T-helper 17 cell (primary cell): ENCODE measurements at regions not wholly inside any gene's neighbourhood (a gene's known extent, or its start where the extent isn't known, plus 50 kb on each side); places are given as distances from the start of the nearest gene placed in this dataset.
A peak's percentile ranks its signal among the peaks of the same experiment; 100 is the strongest.

Experiments used
- ATAC-seq: fragments of 150-1000 bp; cut with Tn5 transposase; 2 replicates; pipeline ENCODE4 v1.10.0; 2021; ENCODE audit warnings: mild to moderate bottlenecking, moderate library complexity
- DNase-seq, 3 donors: peaks; one replicate each; pipeline versions ENCODE4 v3.0.0 to v3.0.0-alpha.2; 2020 to 2021
- H3K9me3 ChIP-seq: one replicate; pipeline ENCODE4 v1.7.0; 2013; ENCODE audit warnings: low read length, mild to moderate bottlenecking; ENCODE audit not compliant: control insufficient read depth, poor library complexity, severe bottlenecking
- H3K27ac Mint-ChIP-seq: one replicate; pipeline ENCODE4 v1.8.0; 2022; ENCODE audit warnings: mild to moderate bottlenecking, moderate library complexity, mixed read lengths
- H3K27me3 Mint-ChIP-seq: one replicate; pipeline ENCODE4 v1.8.0; 2022; ENCODE audit warnings: mixed read lengths
- H3K36me3 Mint-ChIP-seq: one replicate; pipeline ENCODE4 v1.8.0; 2022; ENCODE audit warnings: low read depth, mixed read lengths
- H3K4me1 Mint-ChIP-seq: one replicate; pipeline ENCODE4 v1.8.0; 2022; ENCODE audit warnings: mild to moderate bottlenecking, mixed read lengths
- H3K4me3 Mint-ChIP-seq: one replicate; pipeline ENCODE4 v1.8.0; 2022; ENCODE audit warnings: mild to moderate bottlenecking, moderate library complexity, mixed read lengths

DNA sequence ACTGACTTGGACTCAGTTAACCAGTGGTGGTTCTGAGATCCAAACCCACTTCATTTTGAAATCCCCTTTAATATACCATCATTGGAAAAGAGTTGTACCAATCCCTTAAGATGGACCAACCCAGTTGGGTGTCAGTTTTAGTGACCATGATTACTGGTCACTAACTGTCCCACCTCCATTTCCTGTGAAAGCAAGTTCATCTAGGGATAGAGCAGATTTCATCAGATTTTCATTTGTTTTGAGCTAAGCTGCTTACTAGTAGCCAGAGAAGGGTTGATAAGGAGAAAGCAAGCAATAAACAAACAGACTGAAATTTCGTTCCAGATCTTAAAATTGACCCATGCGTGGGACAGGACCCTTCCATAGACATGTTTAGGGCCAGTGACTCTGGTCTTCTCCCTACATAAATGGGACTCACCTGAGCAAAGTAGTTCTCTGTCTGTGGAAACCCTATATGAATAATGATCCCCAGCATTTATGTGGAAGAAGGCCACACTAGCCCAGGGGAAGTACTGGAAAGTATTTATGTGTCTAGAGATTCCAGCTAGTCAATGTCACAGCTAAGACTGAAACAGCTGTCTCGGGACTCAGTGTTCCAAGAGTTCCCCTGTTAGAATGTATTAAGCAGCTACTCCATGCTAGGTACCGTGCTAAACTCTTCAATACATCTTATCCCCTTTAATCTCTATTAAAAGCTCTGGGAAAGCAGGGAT lies 196.0 kb upstream of the BCL6 start:
- no peaks in the 10 kb centered on the region for H3K9me3 ChIP-seq
- Mint-ChIP-seq H3K36me3 (no peaks in the 10 kb centered on the region), H3K4me1 (peaks cover 11% of the 10 kb centered on the region), H3K4me3 (no peak overlapping the region), H3K27me3 (no peaks in the 10 kb centered on the region), H3K27ac (no peak overlapping the region)
- ATAC-seq (no peak), DNase-seq (no peak)

DNA sequence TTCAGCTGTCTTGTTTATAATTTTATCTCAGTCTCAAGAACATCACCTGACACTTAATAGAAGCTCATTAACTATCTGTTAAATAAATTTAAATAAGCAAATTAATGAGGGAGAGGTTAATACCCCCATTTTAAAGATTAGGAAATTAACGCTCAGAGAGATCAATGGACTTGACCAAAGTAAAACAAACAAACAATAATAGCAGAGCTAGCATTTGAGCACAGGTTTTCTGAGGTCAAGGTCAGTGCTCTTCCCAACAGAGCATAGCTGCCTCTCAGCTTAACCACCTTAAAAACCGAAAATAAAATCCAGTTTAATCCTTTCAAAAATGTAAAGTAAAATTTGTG lies 196.6 kb upstream of the BCL6 start:
- Mint-ChIP-seq H3K4me3 (no peak overlapping the region), H3K27me3 (no peaks in the 10 kb centered on the region), H3K27ac (no peak overlapping the region), H3K4me1 (peaks cover 10% of the 10 kb centered on the region), H3K36me3 (no peaks in the 10 kb centered on the region)
- DNase-seq (no peak), ATAC-seq (no peak)
- no peaks in the 10 kb centered on the region for H3K9me3 ChIP-seq

DNA sequence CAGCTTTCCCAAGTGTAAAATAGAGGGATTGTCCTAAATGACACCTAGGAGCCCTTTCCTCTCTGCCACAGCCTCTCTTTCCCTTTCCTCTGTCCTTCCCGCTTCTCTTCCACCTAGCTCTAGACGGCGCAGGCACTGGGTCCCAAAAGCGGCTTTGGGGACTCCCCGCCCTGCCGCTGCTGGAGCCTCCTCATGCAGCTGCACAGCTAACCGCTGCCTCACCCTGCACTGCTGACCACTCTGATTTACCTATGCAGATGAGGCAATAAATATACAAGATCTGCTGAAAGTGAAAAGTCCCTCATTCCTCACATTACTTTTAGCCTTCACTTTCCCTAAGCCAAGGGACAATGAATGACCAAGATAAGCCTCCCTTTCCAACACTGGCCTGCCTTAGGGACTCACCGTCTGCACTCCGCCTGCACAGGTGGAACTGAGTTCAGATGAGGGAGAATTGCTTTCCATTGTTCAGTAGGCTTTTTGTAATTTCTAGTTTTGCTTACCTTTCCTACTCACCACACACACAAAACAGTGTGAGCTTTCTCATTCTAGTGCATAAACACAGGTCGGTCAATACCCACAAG lies 197.5 kb upstream of the BCL6 start:
- no peaks in the 10 kb centered on the region for H3K27me3 Mint-ChIP-seq
- H3K4me3 Mint-ChIP-seq, result no peak overlapping the region
- ATAC-seq (no peak), DNase-seq (no peak)
- no peak overlapping the region for H3K27ac Mint-ChIP-seq
- H3K36me3 Mint-ChIP-seq, result no peaks in the 10 kb centered on the region
- no peaks in the 10 kb centered on the region for H3K9me3 ChIP-seq
- H3K4me1 Mint-ChIP-seq, result peaks cover 7% of the 10 kb centered on the region

DNA sequence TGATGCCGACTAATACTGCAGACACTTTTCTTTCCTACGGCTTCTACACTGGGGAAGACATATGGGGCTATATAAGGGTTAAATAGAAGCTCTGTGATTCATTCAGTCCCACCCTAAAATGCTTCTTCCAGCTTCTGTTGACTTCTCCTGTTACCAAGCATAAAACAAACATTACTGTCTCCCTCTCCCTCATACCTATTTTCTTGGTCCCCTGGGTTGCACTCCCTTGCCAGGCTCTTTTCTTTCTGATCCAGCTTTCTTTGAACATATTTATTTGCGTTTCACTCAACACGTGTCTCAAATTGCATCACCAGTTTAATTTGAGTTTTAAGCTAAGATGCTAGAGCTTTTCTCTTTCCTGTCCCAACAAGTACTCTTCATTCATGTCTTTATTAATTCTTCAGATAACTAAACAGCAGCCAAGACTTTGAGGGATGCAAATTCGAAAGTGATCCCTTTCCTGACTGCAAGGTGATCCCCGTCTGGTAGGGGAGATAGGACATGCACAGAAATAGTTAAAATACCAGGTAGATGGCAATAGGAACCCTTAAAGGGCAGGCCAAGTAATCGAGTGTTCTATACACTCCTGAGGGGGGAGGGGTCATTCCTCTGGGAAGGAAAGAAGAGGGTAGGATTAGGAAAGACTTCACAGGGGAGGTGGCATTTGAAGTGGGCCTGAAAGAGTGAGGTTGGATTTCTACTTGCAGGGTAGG lies 198.6 kb upstream of the BCL6 start:
- H3K27ac Mint-ChIP-seq, result no peak overlapping the region
- no peaks in the 10 kb centered on the region for H3K27me3 Mint-ChIP-seq
- no peaks in the 10 kb centered on the region for H3K9me3 ChIP-seq
- no peak for ATAC-seq
- H3K36me3 Mint-ChIP-seq, result no peaks in the 10 kb centered on the region
- H3K4me3 Mint-ChIP-seq, result no peak overlapping the region
- H3K4me1 Mint-ChIP-seq, result peaks cover 7% of the 10 kb centered on the region
- no peak for DNase-seq

DNA sequence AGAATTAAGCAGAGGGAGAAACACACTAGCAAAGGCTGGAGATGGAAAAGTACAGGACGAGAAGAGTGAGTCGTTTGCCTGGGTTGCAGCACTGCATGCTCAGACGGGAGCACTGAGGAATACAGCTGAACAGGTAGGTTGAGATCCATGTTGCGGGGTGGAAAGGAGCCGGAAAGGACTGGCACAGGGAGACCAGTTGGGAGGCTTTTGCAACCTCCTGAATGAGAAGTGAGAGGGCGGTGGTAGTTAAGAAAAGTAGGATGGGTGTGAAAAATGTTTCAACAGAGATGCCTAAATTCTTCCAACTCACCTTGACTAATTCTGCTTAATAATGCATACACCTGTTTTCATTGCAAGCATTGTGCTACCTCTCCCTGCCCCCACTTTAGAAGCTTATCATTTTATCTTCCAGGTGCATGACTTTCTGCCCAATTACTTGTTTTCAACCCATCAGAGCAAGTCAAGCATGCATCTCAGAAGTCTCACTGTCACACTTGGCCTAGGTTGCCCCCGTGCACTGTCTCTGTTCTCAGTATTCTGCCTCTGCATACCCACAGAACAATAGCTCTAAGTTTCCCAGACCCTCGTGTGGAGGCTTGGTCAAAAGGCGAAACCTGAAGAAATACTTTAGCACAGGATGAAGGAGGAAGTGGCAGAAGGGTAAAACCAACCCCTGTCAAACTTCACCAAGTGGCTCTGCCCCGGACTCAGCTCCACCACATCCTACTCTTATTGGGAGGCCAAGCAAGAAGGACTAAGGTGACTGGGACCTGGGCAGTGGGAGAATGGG lies 199.3 kb upstream of the BCL6 start:
- H3K9me3 ChIP-seq, result no peaks in the 10 kb centered on the region
- ATAC-seq (no peak), DNase-seq (no peak)
- no peak overlapping the region for H3K27ac Mint-ChIP-seq
- no peaks in the 10 kb centered on the region for H3K27me3 Mint-ChIP-seq
- no peaks in the 10 kb centered on the region for H3K36me3 Mint-ChIP-seq
- no peak overlapping the region for H3K4me3 Mint-ChIP-seq
- H3K4me1 Mint-ChIP-seq, result peaks cover 7% of the 10 kb centered on the region

DNA sequence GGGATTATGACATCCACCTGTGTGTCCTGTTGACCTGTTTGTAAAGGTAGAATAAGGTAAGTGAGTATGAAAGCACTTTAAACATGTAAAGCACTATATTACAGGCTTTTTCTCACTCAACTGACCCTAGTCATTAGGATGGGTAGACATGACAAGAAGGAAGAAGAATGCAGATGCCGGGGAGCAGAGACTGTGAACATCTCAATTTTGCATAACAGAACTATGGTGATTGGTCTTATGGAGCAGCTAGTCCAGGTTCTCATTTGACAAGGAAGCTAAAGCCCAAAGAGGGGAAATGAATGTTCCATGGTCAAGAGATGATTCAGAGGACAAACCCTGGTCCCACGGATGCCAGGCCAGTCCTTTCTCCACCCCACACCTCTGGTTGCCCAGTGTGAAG lies 200.1 kb upstream of the BCL6 start:
- ATAC-seq (no peak), DNase-seq (no peak)
- Mint-ChIP-seq H3K27ac (no peak overlapping the region), H3K36me3 (no peaks in the 10 kb centered on the region), H3K27me3 (no peaks in the 10 kb centered on the region), H3K4me1 (peaks cover 7% of the 10 kb centered on the region), H3K4me3 (no peak overlapping the region)
- H3K9me3 ChIP-seq, result no peaks in the 10 kb centered on the region

DNA sequence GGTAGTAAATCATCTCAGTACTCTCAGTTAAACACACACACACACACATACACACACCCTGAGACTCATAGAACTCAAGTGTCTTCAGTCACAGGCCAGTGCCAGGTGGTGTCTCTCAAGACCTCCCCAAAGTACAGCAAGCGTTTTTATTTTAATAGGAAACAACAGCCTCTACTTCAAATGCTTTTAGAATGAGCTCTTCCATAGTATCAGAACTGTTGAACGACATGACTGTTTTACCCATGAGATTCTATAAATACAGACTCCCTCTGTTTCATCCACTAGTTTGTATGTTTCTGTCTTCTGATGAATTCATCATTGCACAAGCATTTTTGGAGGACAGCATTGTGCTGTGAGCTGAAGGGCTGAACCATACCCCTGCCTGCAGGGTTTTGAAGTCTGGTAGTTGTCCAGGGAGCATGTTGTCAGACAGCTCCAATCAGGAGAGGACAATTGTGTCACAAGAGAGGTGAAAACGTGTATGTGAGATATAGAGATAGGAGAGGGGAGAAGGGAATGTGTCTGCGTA lies 201.0 kb upstream of the BCL6 start:
- no peaks in the 10 kb centered on the region for H3K36me3 Mint-ChIP-seq

DNA sequence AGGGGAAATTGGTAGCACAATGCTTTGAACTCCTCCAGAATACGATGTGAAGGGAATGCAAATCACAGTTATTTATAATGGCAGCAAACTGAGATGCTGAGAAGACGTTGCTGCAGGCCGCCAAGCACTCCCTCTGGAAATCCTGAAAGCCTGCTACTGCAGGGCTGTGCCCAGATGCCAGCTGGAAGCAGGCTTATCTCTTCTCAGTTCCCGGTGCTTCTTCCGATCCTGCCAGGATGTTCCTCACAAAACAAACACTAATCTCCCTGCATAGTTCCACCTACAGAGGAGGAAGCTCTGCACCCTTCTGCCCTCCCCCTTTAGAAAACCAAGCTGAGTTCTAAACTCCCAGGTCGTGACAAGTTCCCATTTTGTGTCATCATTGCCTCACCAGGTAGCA lies 201.7 kb upstream of the BCL6 start:
- no peak for DNase-seq
- peaks cover 10% of the 10 kb centered on the region for H3K4me1 Mint-ChIP-seq
- H3K27me3 Mint-ChIP-seq, result no peaks in the 10 kb centered on the region
- no peak for ATAC-seq
- H3K9me3 ChIP-seq, result no peaks in the 10 kb centered on the region
- H3K27ac Mint-ChIP-seq, result peak overlapping the region; percentile 49
- no peak overlapping the region for H3K4me3 Mint-ChIP-seq
- H3K36me3 Mint-ChIP-seq, result no peaks in the 10 kb centered on the region

More for the DNA sequence above, 201.0 kb upstream of the BCL6 start:
- peaks cover 7% of the 10 kb centered on the region for H3K4me1 Mint-ChIP-seq
- H3K4me3 Mint-ChIP-seq, result no peak overlapping the region
- H3K27me3 Mint-ChIP-seq, result no peaks in the 10 kb centered on the region
- no peak for ATAC-seq
- DNase-seq, result no peak
- peak overlapping the region; percentile 49 for H3K27ac Mint-ChIP-seq
- H3K9me3 ChIP-seq, result no peaks in the 10 kb centered on the region

DNA sequence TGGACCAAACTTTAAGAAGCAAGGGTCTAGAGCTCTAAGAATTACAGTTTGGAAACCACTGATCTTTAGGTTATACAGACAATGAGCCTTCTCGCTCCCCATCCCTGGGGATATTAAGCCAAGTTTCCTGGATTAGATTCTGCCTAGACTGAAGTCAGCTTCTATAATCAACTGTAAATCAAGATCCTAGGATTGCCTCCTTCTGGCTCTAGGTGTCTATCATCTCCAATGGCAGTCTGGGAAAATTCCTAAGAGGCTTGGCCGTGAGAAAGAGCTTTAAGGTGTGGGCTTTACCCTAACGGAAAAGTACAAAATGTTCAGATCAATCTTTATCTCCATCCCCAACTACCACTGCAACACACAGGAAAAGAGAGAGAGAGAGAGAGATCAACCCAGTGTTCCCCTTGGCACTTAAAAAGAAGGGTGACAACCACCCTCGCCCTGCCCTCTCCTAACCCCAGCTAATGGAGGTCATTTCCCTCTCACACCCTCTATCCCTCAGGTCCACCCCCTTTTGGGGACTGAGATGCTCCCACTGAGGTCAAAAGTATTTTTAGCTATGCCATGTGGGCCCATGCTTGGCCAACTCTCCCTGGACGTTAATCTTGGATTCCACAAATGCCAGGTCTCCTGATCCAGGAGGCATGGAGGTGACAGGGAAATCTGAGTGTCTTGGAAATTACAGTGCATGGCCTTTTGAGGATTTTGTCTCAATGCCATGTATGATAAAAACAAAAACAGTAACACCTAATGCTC lies 202.8 kb upstream of the BCL6 start:
- DNase-seq (no peak), ATAC-seq (no peak)
- H3K27ac Mint-ChIP-seq, result no peak overlapping the region
- no peaks in the 10 kb centered on the region for H3K9me3 ChIP-seq
- no peaks in the 10 kb centered on the region for H3K27me3 Mint-ChIP-seq
- peaks cover 13% of the 10 kb centered on the region for H3K4me1 Mint-ChIP-seq
- no peaks in the 10 kb centered on the region for H3K36me3 Mint-ChIP-seq
- H3K4me3 Mint-ChIP-seq, result no peak overlapping the region

DNA sequence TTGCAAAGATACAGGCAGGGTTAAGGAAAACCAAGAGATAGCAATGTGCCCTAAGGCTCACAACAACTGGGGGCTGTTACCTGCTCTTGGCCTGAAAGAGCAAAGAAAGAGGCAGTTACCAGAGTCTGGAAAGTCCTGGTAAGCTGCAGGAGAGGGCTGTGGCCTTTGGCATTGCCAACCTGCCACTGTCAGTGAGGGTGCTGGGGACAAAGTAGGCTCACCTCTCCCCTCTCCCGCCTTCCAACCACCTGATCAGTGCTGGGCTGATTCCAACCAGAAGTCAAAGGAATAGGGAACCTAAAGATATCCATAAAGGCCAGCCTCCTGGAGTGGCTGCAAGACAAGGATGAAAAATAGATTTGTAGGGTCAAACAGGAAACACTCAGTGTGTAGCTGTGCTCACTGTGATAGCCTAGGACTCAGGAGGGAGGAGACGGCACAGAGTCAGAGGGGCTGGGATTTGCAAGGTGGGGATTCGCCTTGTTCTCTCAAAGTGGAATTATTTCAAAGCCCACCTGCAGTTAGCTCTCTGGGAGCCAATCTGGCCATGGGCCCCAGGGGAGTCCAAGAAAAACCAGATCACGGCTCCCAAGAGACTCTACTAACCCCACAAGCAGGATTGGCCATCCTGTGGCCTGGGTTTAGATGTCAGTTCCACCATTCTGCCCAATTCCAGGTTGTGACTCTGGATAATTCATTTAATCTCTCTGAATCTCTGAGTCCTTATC lies 204.0 kb upstream of the BCL6 start:
- no peaks in the 10 kb centered on the region for H3K36me3 Mint-ChIP-seq
- DNase-seq, result no peak
- H3K27me3 Mint-ChIP-seq, result no peaks in the 10 kb centered on the region
- no peak for ATAC-seq
- no peak overlapping the region for H3K27ac Mint-ChIP-seq
- H3K9me3 ChIP-seq, result no peaks in the 10 kb centered on the region
- no peak overlapping the region for H3K4me3 Mint-ChIP-seq
- H3K4me1 Mint-ChIP-seq, result peaks cover 16% of the 10 kb centered on the region

DNA sequence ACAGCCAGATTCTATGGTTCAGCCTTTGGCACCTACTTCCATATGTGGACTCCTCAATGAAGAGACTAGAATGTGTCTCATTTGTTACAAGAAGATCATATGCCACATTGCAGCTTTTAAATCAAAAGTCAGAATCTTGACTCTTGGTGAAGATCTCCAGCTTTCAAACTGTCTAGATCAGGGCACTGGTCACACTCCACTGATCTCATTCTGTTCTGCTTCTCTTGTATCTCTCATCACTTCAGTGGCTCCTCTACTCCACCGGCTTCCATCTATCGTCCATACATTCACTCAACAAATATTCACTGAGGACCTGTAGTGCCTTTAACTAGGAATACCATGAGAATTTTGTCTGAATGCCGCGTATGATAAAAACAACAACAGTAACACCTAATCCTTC lies 203.3 kb upstream of the LPP start:
- Mint-ChIP-seq H3K27me3 (no peaks in the 10 kb centered on the region), H3K36me3 (no peaks in the 10 kb centered on the region), H3K4me1 (peaks cover 16% of the 10 kb centered on the region), H3K4me3 (no peak overlapping the region), H3K27ac (no peak overlapping the region)
- ATAC-seq (no peak), DNase-seq (no peak)
- H3K9me3 ChIP-seq, result no peaks in the 10 kb centered on the region

DNA sequence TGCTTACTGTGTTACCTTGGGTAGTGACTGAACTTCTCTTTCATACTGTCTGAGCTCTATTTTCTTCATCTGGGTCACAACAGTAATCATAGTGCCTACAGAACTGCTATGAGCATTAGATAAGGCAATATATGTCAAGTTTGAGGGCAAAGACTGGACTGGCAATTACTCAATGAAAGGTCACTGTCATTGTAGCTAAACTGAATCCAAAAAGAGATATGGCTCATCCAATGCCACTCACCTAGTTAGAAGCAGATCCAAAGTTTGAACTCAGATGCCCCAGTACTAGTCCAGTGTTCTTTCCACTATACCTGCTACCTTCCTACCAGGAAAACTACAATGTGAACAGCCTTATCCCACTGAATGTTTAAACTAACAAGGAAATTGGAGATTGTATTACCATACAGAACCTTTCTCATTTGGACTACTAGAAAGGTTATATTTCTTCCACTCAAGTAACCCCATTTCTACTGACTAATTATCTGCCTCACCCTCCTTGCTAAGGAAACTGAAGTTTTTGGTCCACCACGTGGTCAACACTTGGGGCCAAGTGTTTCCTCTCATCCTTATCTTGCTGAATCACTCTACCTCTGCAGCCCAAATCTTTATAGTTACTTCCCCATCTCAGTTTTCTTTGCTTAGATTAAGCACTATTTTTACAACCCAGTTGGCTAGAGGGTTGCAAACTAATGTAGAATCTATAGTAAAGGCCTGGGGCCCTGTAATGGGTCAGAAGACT lies 202.3 kb upstream of the LPP start:
- Mint-ChIP-seq H3K4me1 (peaks cover 9% of the 10 kb centered on the region), H3K36me3 (no peaks in the 10 kb centered on the region), H3K27ac (no peak overlapping the region), H3K4me3 (no peak overlapping the region), H3K27me3 (no peaks in the 10 kb centered on the region)
- no peaks in the 10 kb centered on the region for H3K9me3 ChIP-seq
- ATAC-seq (no peak), DNase-seq (no peak)
